Erythroblast (primary cell): ENCODE measurements at regions not wholly inside any gene's neighbourhood (a gene's known extent, or its start where the extent isn't known, plus 50 kb on each side); places are given as distances from the start of the nearest gene placed in this dataset.
"Not testable (repeated sequence)": the region's sequence is repeated elsewhere in the genome, so short reads cannot be mapped to it uniquely, and the experiment has no call there.

ENCODE experiments used
- DNase-seq, 2 experiments: peaks; one replicate each; lab custom pipeline; 2025; lab: John Stamatoyannopoulos, UW
- GATA1 ChIP-seq: IDR thresholded peaks from 2 replicates; pipeline ENCODE4 v1.6.1; 2011; ENCODE audit warnings: low read depth, mild to moderate bottlenecking, control low read depth, low read length, moderate library complexity
- POLR2A ChIP-seq: IDR thresholded peaks from 2 replicates; pipeline ENCODE4 v1.6.1; 2011; ENCODE audit warnings: mild to moderate bottlenecking, low read length

DNA sequence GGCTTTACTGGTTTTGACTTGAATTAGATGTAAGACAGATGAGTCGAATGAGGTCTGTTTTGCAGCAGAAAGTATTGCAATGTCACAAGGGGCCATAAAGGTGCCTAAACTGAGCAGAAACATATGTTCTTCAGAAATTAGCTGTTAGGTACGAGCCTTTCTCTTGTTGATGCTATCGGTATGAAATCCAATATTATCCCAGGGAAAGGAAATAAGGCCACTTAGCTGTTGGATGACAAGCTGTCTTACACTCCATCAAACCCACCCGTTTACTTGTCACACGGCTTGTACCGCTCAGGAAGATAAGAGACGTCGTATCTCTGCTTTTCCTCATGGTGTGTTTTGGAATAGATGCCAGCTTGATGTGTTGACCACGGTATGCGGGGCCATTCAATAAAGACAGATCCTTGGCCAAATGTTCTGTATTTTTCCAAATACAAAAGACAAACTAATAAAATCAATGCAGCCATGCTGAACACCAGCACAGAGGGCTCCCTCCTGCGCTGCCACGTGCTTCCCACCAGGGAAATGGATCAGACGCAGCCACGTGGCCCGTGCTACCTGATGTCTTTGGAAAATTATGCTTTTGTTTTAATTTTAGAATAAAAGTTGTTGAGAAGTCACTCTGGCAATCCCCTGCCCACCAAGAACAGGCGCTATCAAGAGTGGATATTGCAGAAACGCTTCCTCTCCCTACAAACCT, 255.9 kb upstream of the SULF2 start:
- DNase-seq = no peak
- TF ChIP-seq GATA1 (no peak), POLR2A (no peak)

GRCh38 chr20:48040491-48040890, 255.2 kb upstream of the SULF2 start:
- DNase-seq = no peak
- TF ChIP-seq GATA1 (no peak), POLR2A (no peak)

- DNase-seq = no peak
- TF ChIP-seq GATA1 = no peak
- no peak for TF ChIP-seq POLR2A
These were observed 254.8 kb upstream of the SULF2 start for GRCh38 chr20:48040051-48040450.

DNA sequence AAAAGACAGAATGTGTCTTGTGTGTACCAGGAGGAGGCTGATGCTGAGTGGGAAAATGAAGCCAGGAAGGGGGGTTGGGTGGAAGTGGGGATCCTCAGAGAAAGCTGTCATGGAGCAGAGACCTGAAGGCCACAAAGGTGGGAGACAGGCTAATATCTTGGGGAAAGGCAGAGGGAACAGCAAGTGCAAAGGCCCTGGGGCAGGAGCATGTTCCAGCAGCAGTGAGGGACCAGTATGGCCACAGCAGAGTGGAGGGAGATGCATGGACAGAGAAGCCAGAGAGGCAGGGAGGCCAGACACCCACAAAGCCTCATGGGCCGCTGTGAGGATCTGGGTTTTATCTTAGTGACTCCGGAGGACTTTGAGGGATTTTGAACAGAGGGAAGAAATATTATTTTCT, 254.2 kb upstream of the SULF2 start:
- TF ChIP-seq GATA1 (no peak), POLR2A (no peak)
- no peak for DNase-seq

DNA sequence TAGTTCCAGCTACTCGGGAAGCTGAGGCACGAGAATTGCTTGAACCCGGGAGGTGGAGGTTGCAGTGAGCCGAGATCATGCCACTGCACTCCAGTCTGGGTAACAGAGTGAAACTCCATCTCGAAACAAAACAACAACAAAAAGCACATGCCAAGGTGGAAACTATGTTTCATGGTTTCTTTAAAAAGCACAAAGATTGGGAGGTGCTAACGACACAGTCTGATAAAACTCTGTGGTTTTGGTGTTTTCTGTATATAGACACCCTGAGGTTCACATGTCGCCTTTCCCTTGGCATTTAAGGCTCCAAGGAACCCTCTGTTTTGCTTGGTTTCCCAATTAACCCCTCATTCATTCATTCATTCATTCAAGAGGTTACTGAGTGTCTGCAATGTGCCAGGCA, 253.4 kb upstream of the SULF2 start:
- no peak for DNase-seq
- TF ChIP-seq POLR2A (no peak), GATA1 (no peak)

DNA sequence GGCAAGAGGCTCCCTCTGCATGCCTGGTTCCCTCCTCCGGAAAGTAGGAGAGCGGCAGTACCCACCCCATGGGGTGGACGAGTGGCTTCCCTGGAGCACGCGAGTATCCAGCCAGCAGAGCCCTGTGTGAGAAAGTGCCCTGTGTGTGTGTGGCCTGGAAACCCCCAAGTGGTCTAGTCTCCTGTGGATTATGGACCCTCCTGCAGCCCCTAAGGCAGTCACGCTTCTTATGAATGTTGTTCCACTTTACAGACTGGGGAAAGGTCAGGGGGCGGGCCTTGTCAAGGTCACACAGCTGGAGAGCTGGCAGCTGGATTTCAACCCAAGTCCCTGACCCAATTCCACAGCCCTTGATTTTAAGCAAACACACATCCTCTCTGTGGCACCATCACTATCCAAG, 252.5 kb upstream of the SULF2 start:
- not testable (repeated sequence) for DNase-seq

GRCh38 chr20:48035961-48036731, 250.9 kb upstream of the SULF2 start:
- TF ChIP-seq GATA1 (no peak), POLR2A (no peak)
- DNase-seq = no peak

GRCh38 chr20:48034751-48035150, 249.5 kb upstream of the SULF2 start:
- DNase-seq = no peak
- TF ChIP-seq GATA1 = no peak
- TF ChIP-seq POLR2A = no peak

- DNase-seq = not testable (repeated sequence)
These were observed 247.7 kb upstream of the SULF2 start for GRCh38 chr20:48033005-48033404.

- no peak for TF ChIP-seq GATA1
- no peak for DNase-seq
These were observed 245.8 kb upstream of the SULF2 start for GRCh38 chr20:48031122-48031521.

DNA sequence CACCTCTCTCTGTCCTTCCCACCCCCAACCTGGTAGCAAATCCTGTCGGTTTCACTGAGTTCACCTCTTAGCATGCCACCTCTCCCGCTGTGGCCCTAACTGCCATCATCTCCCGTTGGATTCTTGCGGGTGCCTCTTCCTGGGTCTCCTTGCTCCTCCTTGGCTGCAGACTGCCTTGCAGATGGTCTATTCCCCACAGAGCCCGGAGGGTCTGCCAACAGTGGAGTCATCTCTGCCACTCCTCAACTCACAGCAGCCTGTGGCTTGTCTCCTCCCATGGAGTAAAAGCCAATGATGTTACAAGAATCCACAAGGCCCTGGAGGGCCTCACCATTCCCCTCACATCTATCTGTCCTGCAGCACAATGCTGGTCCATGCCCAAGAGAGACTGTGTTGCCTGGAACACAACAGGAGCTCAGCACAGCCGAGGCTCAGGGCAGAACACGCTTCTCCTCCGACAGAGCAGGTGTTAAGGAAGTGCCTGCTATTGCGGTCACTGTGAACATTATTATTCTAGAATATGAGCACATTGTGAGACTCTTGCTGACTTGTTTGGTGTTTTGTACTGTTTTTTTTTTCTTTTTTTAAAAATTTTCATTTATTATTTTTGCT, 241.8 kb upstream of the SULF2 start:
- no peak for DNase-seq
- TF ChIP-seq GATA1 (no peak), POLR2A (no peak)

GRCh38 chr20:48025661-48026060, 240.4 kb upstream of the SULF2 start:
- DNase-seq = no peak

DNA sequence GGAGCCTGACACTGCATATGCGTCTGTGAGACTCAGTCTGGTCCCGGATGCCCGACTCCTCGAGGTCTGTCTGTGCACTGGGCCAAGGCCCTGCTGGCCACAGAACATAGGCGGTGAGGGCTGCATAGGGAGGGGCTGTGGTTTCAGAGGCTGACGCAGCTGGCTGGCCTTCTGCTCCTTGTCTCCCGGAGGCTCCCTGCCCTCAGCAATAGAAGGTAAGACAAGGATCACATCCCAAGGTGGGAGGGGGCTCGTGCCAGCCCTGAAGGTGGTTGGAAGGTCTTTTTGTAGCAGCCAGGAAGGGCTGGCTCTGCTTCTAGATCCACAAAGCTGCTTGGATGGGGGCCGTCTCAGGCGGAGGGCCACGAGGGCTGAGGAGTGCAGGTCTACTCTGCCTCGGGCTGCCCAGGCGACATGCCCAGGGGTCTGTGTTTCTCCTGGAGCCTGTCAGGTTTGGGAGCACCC, 239.8 kb upstream of the SULF2 start:
- no peak for DNase-seq
- no peak for TF ChIP-seq GATA1
- TF ChIP-seq POLR2A = no peak

More at GRCh38 chr20:48025661-48026060, 240.4 kb upstream of the SULF2 start:
- TF ChIP-seq POLR2A (no peak), GATA1 (no peak)

DNA sequence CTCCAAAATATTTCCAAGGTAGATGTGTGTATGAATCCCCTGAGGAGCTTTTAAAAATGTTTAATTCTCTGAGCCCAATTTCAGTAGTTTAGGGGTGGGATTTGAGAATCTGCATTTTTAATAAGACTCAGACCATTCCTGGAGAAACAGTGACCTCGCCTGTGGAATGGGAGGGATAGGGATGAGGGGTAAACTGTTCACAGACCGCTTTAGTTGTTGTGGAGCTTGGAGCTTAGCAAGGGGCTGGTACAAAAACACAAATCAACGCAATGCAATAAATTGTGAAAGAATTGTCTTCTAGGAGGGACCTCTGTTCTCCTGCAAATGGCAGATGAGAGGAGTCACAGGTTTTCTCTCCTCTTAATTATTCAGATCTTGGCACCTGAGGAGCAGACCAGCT, 239.3 kb upstream of the SULF2 start:
- no peak for DNase-seq

DNA sequence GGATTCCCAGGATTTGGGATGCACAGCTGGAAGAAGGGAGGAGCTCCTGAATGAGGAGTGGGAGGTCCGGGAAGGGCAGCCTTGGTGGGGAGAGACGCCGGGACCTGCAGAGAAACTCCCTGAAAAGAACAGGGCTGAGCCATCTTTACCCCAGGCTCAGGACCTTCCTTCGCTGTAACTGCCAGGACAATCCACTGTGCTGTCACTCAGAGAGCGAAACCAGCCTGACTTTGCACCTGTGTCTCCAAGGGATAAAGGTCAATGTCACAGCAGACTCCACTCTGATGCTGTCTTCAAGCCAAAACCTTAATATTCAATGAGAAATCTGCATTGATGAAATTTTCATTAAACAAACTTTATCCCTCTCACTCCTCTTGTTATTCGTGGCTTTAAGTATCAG, 235.4 kb upstream of the SULF2 start:
- not testable (repeated sequence) for DNase-seq

More for the DNA sequence above, 239.3 kb upstream of the SULF2 start:
- TF ChIP-seq GATA1 = no peak
- TF ChIP-seq POLR2A = no peak
